ENCODE measurements at regions not wholly inside any gene's neighbourhood (a gene's known extent, or its start where the extent isn't known, plus 50 kb on each side); places are given as distances from the start of the nearest gene placed in this dataset.
A peak's percentile ranks its signal among the peaks of the same experiment; 100 is the strongest.
"Not testable (repeated sequence)": the region's sequence is repeated elsewhere in the genome, so short reads cannot be mapped to it uniquely, and the experiment has no call there.

GRCh38 chr12:131487388-131488124 is 223.3 kb upstream of the SFSWAP start:
- DNase-seq (ENCODE audit: low read depth) = no peak

GRCh38 chr12:131489718-131490117 is 221.2 kb upstream of the SFSWAP start:
- DNase-seq (ENCODE audit: low read depth) = no peak

- no peak for DNase-seq (ENCODE audit: low read depth)
These were observed 219.7 kb upstream of the SFSWAP start for GRCh38 chr12:131491155-131491554.

- DNase-seq (ENCODE audit: low read depth) = no peak
These were observed 218.9 kb upstream of the SFSWAP start for GRCh38 chr12:131491916-131492490.

GRCh38 chr12:131493068-131493826 is 217.6 kb upstream of the SFSWAP start:
- DNase-seq (ENCODE audit: low read depth) = no peak

GRCh38 chr12:131494216-131494615 is 216.7 kb upstream of the SFSWAP start:
- no peak for DNase-seq (ENCODE audit: low read depth)

GRCh38 chr12:131494741-131495524 is 216.0 kb upstream of the SFSWAP start:
- DNase-seq (ENCODE audit: low read depth) = no peak

GRCh38 chr12:131497966-131498365 is 212.9 kb upstream of the SFSWAP start:
- no peak for DNase-seq (ENCODE audit: low read depth)

GRCh38 chr12:131499160-131499863 is 211.6 kb upstream of the SFSWAP start:
- DNase-seq (ENCODE audit: low read depth) = no peak

GRCh38 chr12:131499864-131500190 is 211.1 kb upstream of the SFSWAP start:
- no peak for DNase-seq (ENCODE audit: low read depth)

- no peak for DNase-seq (ENCODE audit: low read depth)
These were observed 210.3 kb upstream of the SFSWAP start for GRCh38 chr12:131500564-131500963.

- DNase-seq (ENCODE audit: low read depth) = no peak
These were observed 205.3 kb upstream of the SFSWAP start for GRCh38 chr12:131505561-131505960.

GRCh38 chr12:131506426-131506825 is 204.5 kb upstream of the SFSWAP start:
- DNase-seq (ENCODE audit: low read depth) = no peak

GRCh38 chr12:131507094-131507493 is 203.8 kb upstream of the SFSWAP start:
- no peak for DNase-seq (ENCODE audit: low read depth)

- no peak for DNase-seq (ENCODE audit: low read depth)
These were observed 203.0 kb upstream of the SFSWAP start for GRCh38 chr12:131507881-131508280.

GRCh38 chr12:131509701-131510100 is 201.2 kb upstream of the SFSWAP start:
- DNase-seq (ENCODE audit: low read depth) = no peak

GRCh38 chr12:131510431-131510830 is 200.5 kb upstream of the SFSWAP start:
- no peak for DNase-seq (ENCODE audit: low read depth)

- DNase-seq (ENCODE audit: low read depth) = peak; percentile 27
These were observed 199.5 kb upstream of the SFSWAP start for GRCh38 chr12:131511391-131511802.

- no peak for DNase-seq (ENCODE audit: low read depth)
These were observed 198.9 kb upstream of the SFSWAP start for GRCh38 chr12:131511803-131512561.

- DNase-seq (ENCODE audit: low read depth) = no peak
These were observed 197.3 kb upstream of the SFSWAP start for GRCh38 chr12:131513606-131514005.

GRCh38 chr12:131520553-131520952 is 190.3 kb upstream of the SFSWAP start:
- DNase-seq (ENCODE audit: low read depth) = not testable (repeated sequence)

Data from stimulated activated CD8-positive, alpha-beta memory T cell treated with anti-CD3 and anti-CD28 coated beads, Interleukin-12 subunit alpha, Interleukin-12 subunit beta, amount 100 ng/mL, for 4 hours (primary cell).